Upper lobe of left lung (tissue), 4 donors: ENCODE measurements at regions not wholly inside any gene's neighbourhood (a gene's known extent, or its start where the extent isn't known, plus 50 kb on each side); places are given as distances from the start of the nearest gene placed in this dataset.

Source experiments
- EP300 ChIP-seq, 4 donors: sonication (generic); formaldehyde crosslinking; IDR thresholded peaks; one replicate each; pipeline ENCODE4 v1.5.1; 2017; ENCODE audit warnings: antibody characterized with exemption in 4 of 4, control low read depth in 2 of 4
- POLR2A ChIP-seq, 4 donors: fragments of 450-650 bp; IDR thresholded peaks; one replicate each; pipeline ENCODE4 v1.5.1; 2016 to 2017; ENCODE audit warnings: antibody characterized with exemption in 4 of 4, mild to moderate bottlenecking in 2 of 4

GRCh38 chr17:13228225-13228624 is 210.4 kb upstream of the ELAC2 start:
- TF ChIP-seq POLR2A (IDR thresholded peaks at IDR 0.05) (no peak), EP300 (IDR thresholded peaks at IDR 0.05) (no peak)
